GM21381 (cell line): ENCODE measurements at regions not wholly inside any gene's neighbourhood (a gene's known extent, or its start where the extent isn't known, plus 50 kb on each side); places are given as distances from the start of the nearest gene placed in this dataset.

Experiments used
- ATAC-seq: cut with Tn5 transposase; IDR thresholded peaks from one replicate; pipeline ENCODE4 v1.9.1; 2021; ENCODE audit warnings: mild to moderate bottlenecking, moderate library complexity; ENCODE audit not compliant: unreplicated experiment

DNA sequence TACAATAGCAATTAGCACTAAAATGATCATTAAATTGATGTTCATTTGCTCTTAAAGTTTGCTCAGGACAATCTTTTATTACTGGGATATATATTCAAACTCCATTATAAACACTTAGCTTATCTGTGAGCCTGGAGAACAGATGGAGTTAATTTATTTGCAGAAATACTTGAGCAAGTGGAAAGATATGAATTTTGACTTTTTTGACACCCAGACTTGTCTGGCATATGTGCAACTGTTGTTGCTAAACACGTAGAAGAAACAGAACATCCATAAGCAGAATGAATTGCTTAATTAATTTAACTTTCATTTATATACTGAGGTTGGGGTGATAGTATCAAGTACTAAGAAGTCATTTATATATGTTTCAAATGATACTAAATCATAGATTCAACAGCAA is 820.7 kb upstream of the TYRP1 start:
- ATAC-seq, result no peak

DNA sequence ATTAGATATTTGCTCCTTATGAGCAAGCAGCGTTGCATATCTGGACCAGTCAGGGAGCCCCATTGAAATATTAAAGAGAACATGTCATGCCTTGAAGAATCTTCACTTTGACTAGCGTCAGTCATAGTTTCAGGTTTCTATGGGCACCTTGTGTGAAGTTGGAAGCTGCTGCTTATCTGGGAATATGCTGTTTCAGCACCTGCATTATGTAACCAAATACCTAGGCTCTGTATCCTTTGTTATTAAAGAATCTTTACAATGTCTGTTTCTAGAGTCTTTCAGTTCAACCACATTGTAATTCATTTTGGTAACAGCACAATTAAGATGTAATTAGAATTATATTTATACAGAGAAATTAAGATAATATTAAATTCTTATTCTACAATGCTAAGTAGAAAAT is 818.8 kb upstream of the TYRP1 start:
- ATAC-seq, result no peak

DNA sequence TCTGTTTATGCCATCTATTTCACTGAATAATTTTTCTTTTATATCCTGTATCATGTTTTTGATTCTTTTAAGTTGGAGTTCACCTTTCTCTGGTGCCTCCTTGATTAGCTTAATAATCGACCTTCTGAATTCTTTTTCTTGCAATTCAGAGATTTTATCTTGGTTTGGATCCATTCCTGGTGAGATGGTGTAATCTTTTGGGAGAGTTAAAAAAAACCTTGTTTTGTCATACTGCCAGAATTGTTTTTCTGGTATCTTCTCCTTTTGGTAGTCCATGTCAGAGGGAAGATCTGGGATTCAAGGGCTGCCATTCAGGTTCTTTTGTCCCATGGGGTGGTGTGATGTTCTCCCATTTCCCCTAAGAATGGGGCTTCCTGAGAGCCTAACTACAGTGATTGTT is 800.8 kb upstream of the TYRP1 start:
- no peak for ATAC-seq

DNA sequence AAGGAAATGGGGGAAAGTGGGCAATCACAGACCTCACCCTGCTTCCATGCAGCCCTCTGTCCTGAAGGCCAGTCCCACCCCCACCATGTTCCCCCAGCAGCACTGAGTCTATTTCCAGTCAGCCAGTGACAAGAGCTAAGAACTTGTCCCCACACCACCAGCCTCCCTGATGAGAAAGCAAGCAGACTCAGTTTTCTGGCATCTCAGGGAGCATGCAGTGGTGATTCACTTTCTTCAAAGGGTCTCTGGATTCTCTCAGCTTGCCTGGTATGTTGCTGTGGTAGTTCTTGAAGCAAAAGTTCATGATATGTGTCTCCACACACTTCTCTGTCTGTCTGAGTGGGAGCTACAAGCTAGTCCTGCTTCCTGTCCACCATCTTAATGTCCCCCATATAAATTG is 799.9 kb upstream of the TYRP1 start:
- ATAC-seq, result no peak

DNA sequence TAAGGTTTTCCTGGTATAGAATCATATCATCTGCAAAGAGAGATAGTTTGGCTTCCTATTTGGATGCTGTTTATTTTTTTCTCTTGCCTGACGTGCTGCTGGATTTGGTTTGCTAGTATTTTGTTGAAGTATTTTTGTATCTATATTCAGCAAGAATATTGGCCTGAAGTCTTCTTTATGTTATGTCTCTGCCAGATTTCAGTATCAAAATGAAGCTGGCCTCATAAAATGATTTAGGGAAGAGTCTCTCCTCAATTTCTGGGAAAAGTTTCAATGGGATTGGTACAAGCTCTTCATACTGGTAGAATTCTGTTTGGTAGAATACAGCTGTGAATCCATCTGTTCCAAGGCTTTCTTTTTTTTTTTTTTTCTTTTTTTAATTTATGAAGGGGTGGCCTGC is 799.0 kb upstream of the TYRP1 start:
- ATAC-seq, result no peak

DNA sequence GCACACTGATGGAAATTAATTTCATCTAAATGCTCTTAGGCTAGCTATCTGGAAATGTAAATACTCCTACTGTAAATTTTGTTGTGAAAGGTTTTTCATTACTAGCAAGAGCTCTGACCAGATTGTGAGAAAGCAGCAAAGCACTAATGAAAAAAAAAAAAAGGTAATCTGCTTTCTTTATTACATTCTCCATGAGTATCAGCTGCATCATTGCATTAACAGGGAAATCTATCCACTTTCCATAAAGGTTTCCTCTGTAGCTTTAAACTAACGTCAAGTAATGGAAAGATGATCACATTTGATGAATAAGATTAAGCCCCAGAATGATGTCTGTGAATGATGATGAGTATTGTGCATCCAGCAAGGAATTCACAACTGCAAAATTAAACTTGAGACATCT is 790.6 kb upstream of the TYRP1 start:
- no peak for ATAC-seq

DNA sequence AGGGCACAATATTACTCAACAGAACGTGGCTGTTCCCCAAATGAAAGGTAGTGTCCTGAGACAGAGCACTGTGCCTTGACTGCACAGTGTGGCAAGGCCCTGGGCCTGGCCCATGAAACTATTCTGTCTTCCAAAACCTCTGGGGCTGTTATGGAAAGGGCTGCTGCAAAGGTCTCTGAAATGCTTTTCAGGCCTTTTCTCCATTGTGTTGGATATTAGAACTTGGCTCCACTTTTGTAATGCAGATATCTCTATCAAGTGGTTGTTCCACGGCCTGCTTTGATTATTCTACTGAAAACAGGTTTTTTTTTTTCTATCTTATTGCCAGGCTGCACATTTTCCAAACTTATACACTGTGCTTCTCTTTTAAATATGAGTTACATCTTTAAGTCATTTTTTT is 777.5 kb upstream of the TYRP1 start:
- no peak for ATAC-seq

DNA sequence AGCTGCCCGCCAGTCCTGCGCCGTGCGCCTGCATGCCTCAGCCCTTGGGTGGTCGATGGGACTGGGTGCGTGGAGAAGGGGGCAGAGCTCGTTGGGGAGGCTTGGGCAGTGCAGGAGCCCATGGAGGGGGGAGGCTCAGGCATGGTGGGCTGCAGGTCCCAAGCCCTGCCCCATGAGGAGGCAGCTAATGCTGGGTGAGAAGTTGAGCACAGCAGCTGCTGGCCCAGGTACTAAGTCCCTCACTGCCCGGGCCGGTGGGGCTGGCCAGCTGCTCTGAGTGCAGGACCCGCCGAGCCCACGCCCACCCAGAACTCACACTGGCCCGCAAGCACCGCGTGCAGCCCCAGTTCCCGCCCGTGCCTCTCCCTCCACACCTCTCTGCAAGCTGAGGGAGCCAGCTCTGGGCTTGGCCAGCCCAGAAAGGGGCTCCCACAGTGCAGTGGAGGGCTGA is 764.3 kb upstream of the TYRP1 start:
- ATAC-seq, result no peak

DNA sequence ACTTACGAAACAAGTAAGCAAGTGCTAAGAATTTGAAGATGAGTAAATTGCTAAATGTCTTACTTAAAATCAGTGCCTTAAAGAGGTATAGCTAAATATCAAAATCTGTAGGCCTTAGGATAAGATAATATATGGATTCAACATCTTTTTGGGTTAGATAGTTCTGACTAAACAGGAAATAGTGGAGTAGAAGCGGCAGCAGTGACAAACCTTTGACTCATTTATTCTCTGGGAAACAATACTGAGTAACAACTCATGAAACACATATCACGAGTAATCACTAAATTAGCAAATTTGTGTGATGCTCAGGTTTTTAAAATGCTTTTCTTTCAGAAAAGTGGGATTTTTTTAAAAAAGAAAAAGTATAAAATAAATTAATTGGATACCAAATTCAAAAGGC is 762.1 kb upstream of the TYRP1 start:
- no peak for ATAC-seq

DNA sequence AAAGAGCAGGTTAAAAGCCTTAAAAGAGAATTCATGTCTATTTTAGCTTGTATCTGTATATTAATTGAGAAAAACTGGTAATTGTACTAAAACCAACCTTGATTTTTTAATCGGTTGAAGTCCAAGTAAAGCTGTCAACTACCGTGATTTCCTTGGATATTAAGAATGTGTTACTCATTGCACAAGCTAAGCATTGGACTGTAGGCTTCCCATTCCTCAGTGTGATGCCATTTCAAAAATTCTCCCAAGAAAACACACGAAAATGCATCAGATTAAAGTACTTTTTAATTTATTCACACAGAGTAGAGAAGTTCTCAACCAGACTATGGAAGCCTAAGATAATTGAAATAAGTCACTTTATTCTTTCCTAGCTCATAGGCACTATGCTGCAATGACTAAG is 761.4 kb upstream of the TYRP1 start:
- no peak for ATAC-seq

DNA sequence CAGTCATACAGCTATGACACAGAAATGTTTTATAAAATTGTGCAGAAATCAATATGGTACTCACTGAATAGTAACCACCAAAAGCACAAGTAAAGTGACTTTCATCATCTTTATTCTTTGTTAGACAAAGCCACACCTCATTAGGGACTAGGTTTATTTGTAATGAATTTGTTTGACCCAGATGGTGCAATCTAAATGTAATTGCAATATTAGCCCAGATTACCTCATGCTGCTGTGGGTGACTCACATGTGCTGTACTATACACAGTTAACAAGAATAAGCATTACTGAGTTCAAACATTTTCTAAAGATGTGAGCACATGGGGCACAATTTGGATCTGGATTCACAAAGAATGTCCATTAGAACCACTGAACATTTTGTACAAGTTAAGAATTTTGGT is 759.3 kb upstream of the TYRP1 start:
- ATAC-seq, result no peak

DNA sequence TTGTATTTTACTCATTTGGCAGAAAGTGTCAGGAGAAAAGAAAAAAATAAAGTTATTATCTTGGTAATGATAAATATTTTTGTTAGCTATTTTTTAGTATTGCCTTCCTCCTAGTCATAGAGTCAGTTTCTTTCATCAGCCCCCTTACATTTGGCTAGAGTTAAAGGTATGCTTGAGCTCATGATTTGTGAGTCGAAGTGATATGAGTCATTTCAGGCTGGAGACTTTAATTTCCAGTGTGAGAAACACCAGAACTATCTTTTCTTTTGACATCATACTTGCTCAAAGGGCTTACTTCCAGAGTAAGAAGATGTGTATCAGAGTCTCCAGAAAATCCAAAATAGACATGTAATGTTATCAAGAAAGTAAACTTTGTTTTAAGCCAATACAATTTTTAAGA is 746.7 kb upstream of the TYRP1 start:
- ATAC-seq, result no peak

DNA sequence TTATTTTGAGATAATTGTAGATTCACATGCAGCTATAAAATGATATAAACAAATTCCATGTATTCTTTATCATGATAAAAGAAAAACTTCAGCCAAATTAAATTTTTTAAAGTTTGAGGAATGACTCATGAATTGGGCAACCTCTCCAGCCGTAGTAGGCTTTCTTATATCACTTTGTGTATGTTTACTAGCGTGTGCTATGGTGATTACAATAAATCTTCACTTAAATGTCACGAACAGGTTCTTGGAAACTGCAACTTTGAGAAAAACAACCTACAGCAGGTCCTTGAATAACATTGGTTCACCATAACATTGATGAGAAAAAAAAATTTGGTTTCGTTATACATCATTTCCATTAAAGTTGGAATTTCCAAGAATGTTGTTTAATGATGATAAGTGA is 730.9 kb upstream of the TYRP1 start:
- no peak for ATAC-seq

DNA sequence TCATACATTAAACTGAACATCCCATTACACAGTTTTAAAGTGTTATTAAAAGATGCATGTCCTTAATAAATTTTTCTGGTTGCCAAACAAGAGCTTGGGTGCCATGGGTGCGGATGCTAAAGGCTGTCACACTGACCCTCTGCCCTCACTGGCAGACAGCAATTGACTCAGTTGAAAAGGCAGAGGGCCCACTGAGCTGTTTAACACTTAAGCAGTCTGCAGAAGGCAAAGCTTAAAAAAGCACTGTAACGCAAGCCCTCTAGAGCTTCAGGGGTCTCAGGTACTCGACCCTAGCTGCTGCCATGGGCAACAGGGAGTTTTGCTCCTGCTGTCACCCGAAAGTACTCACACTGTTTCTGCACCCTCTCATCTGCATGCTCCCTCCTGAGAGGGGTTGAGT is 726.4 kb upstream of the TYRP1 start:
- no peak for ATAC-seq

DNA sequence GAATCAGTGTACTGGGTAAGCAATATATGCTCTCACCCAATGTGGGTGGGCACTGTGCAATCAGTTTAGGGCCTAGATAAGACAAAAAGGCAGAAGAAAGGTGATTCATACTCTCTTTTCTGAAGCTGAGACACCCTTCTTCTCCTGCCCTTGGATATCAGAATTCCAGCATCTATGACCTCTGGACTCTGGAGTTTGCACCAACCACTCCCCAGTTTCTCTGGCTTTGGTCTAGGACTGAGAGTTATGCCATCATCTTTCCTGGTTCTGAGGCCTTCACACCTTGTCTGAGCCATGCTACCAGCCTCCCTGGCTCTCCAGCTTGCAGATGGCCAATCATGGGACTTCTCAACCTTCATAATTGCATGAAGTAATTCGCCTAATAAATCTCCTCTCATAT is 724.6 kb upstream of the TYRP1 start:
- no peak for ATAC-seq

DNA sequence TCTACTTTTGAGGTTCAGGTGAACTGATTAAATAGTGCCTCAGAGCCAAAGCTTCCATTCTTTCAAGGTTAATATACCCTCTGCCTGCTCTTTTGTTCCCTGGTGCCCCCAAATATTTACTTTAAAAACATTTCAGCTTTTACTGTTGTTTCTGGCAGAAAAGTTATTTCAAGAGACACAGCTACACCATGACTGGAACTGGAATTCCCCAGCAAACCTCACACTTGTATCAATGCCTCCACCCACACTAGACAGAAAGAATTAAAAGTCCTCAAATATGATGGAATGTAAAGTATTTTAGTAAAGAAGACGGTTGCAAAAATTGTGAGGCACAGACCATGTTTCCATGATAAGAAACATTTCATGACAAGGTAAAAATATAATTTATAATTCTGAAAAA is 720.2 kb upstream of the TYRP1 start:
- ATAC-seq, result no peak

DNA sequence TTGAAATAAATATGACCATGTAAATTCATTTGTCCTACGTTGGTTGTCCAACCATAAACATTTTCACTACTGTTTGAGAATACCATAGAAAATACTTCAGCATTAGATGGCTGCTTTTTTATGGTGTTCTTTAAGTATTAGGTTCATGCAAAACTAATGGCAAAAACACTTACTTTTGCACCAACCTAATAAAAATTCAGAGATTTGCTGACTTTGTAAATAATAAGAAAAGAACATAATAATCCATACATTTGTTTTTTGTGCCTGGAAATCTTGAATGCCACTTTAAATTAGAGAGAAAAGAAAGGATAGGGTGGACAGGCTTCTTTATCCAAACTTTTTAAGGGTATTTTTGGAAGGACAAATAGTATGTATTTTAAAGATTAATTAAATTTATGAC is 719.7 kb upstream of the TYRP1 start:
- ATAC-seq, result no peak

DNA sequence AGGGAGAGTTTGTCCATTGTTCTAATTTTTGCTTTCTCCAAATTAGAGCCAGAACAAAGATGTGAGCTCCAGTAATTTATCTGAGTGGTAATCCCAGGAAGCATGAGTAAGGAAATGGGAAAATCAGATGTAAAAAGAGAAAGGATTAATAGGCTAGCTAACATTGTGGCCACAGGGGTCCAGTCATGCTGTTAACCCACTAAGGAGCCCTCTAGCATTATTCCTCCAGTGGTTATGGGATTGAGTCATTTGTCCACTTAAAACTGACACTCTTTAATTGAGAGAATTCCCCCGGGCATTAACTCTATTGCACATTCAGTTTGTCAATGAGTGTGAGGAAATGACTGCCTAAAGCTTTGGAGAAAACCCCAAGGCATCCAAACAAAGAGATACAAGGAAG is 700.3 kb upstream of the TYRP1 start:
- ATAC-seq, result no peak

DNA sequence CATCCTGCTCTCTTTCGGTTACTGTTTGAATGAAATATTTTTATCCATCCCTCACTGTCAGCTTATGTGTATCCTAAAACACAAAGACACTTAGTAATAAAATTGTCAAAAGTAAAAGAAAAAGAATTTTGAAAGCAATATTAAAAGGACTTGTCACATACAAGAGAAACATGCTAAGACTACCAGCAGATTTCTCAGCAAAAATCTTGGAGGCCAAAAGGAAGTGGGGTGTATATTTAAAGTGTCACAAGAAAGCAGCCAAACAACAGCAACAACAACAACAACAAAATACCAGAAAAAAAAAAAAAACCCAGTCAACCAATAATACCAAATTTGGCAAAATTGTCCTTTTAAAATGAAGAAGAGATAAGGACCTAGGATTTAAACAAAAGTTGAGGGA is 678.7 kb upstream of the TYRP1 start:
- ATAC-seq, result no peak

DNA sequence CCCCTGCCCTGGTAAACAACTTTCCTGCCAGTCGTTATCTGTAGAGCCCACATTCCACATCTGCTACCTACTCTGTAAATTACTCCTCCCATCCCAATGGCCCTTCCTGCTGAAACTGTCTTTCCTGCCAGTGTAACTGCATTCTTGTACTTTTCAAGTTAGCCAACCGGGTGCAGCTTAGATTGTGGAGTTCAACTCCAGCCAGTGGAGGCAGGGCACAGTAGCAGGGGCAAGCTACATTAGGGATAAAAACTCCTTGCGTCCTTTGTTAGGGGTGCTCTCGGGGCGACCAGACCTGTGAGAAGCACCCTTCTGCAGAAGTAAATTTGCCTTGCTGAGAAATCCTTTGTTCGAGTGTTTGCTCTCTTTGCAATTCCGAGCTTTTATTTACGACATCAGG is 639.0 kb upstream of the TYRP1 start:
- no peak for ATAC-seq

DNA sequence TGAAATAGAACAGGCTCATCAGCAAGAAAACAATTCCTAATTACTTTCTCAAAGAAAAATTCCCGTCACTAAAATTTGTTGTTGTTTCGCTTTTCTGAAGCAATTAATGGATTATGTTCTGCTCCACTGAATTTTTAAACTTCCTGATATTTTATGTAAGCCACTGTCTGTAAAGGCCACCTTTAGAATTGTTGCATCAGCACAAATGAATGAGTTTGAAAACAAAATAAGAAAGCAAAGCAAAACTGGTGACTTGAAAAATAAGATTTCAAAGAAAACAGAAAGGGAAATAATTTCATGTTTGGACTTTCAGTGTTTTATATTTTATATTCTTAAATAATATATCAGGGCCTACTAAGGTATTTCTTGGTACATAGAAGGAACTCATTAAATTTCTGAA is 636.3 kb upstream of the TYRP1 start:
- no peak for ATAC-seq

DNA sequence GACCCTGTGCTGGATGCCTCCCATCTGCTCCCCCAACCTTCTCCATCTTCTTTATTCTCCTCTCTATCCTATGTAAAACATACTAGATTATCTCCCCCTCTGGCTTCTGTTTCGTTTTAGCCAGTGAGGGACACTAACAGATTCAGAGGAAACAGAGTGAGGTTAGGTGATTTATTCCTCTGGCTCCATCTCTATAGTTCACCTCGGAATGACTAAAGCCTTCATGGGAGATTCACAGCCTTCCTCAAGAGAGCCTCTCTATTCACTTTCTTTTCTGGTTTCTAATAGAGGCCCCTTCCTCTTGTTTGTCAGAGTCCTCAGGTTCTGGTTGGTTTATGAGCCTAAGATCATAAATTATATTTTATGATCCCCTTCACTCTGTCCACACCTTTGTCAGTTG is 633.1 kb upstream of the TYRP1 start:
- no peak for ATAC-seq

DNA sequence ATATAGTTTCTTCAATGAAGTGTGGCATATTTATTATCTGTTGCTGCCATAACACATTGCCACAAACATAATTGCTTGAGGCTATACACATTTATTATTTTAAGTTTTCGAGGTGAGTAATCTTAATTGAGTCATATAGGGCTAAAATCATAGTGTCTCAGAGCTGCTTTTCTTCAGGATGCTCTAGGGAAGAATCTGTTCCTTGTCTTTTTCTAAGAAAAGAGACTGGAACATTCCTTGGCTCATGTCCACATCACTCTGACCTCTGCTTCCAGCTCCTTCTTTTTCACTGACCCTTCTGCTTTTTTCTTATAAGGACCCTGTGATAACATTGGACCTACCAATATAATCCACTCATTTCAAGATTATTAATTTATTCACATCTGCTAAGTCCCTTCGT is 632.4 kb upstream of the TYRP1 start:
- no peak for ATAC-seq

DNA sequence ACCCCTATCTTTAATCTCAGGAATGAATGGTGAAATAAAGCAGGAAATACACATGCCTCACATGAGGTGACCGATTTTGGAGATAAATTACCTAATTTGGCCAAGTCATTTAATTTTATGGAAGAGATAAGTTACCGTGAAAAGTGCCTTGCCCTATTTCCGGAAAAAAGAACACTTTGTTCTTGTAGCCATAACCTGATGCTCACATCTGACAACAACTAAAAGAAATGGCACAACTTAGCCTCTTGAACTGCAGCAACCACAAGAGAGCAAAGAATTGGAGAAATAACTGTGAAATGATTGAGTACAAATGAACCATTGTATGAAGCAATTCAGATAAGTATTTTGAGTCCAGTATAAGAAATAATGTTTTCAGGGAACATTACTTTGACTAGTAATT is 628.1 kb upstream of the TYRP1 start:
- ATAC-seq, result no peak
